Esophagus (tissue), 2 donors: ENCODE measurements at regions not wholly inside any gene's neighbourhood (a gene's known extent, or its start where the extent isn't known, plus 50 kb on each side); places are given as distances from the start of the nearest gene placed in this dataset.

ENCODE experiments used
- H3K27ac ChIP-seq, 2 donors: one replicate each; pipeline ENCODE4 v1.5.1; 2013; ENCODE audit warnings: low read depth in 2 of 2, mild to moderate bottlenecking in 2 of 2, inconsistent platforms in 1 of 2, low read length in 1 of 2, moderate library complexity in 1 of 2
- H3K27me3 ChIP-seq, 2 donors: one replicate each; pipeline ENCODE4 v1.6.1; 2013; ENCODE audit warnings: low read length in 2 of 2, control low read depth in 1 of 2, mild to moderate bottlenecking in 1 of 2; ENCODE audit not compliant: insufficient read depth in 2 of 2, control insufficient read depth in 1 of 2
- H3K36me3 ChIP-seq, 2 donors: one replicate each; pipeline ENCODE4 v1.6.1; 2013; ENCODE audit warnings: low read length in 1 of 2; ENCODE audit not compliant: control insufficient read depth in 2 of 2, insufficient read depth in 2 of 2
- H3K4me1 ChIP-seq, 2 donors: one replicate each; pipeline ENCODE4 v1.6.1; 2013; ENCODE audit warnings: low read length in 1 of 2; ENCODE audit not compliant: control insufficient read depth in 2 of 2, insufficient read depth in 2 of 2
- H3K4me3 ChIP-seq, 2 donors: one replicate each; pipeline ENCODE4 v1.5.1; 2013; ENCODE audit warnings: low read length in 2 of 2, mild to moderate bottlenecking in 2 of 2, low read depth in 1 of 2, moderate library complexity in 1 of 2
- H3K9me3 ChIP-seq, 2 donors: one replicate each; pipeline ENCODE4 v1.6.1; 2013; ENCODE audit warnings: mild to moderate bottlenecking in 2 of 2, low read depth in 1 of 2, low read length in 1 of 2, moderate library complexity in 1 of 2; ENCODE audit not compliant: control insufficient read depth in 2 of 2, insufficient read depth in 1 of 2
- WGBS, 2 donors: extraction: QIAGEN DNeasy Blood & Tissue Kit; methylation state at CpG; one replicate each; pipeline ENCODE4 v1.1.7; 2013; 5-methylcytosine and 5-hydroxymethylcytosine counted together
- donor health status: healthy with polysubstance abuse.
- donor health status: Bipolar disorder and iron deficiency.

- WGBS, 2 donors: 80 to 84% methylated on average over 2 of the region's 2 CpGs
- H3K9me3 ChIP-seq: no peaks in the 10 kb centered on the region
Measured at GRCh38 chr3:16104156-16104555, 70.3 kb upstream of the GALNT15 start.

GRCh38 chr3:16106050-16106449, 68.4 kb upstream of the GALNT15 start:
- no peaks in the 10 kb centered on the region for H3K9me3 ChIP-seq
- no peaks in the 10 kb centered on the region for H3K27me3 ChIP-seq
- no peaks in the 10 kb centered on the region for H3K4me1 ChIP-seq
- no peak overlapping the region for H3K4me3 ChIP-seq
- WGBS, 2 donors: 81 to 83% methylated on average over 1 of the region's 1 CpG
- no peak overlapping the region for H3K27ac ChIP-seq
- no peaks in the 10 kb centered on the region for H3K36me3 ChIP-seq

More at GRCh38 chr3:16104156-16104555, 70.3 kb upstream of the GALNT15 start:
- no peaks in the 10 kb centered on the region for H3K36me3 ChIP-seq
- no peaks in the 10 kb centered on the region for H3K4me1 ChIP-seq
- H3K27me3 ChIP-seq: no peaks in the 10 kb centered on the region
- H3K27ac ChIP-seq: no peak overlapping the region
- no peak overlapping the region for H3K4me3 ChIP-seq

- Histone ChIP-seq H3K27ac (no peak overlapping the region), H3K4me3 (no peak overlapping the region), H3K4me1 (no peaks in the 10 kb centered on the region), H3K27me3 (no peaks in the 10 kb centered on the region), H3K36me3 (no peaks in the 10 kb centered on the region), H3K9me3 (peaks cover 0 to 2% of the 10 kb centered on the region in 2 donors)
- 60 to 78% methylated on average over 2 of the region's 2 CpGs for WGBS, 2 donors
Measured at GRCh38 chr3:16108424-16108823, 66.1 kb upstream of the GALNT15 start.

GRCh38 chr3:16109929-16110328, 64.6 kb upstream of the GALNT15 start:
- WGBS, 2 donors: 79 to 80% methylated on average over 3 of the region's 3 CpGs
- Histone ChIP-seq H3K27ac (no peak overlapping the region), H3K4me3 (no peak overlapping the region)

GRCh38 chr3:16112910-16113504, 61.5 kb upstream of the GALNT15 start:
- H3K36me3 ChIP-seq: no peaks in the 10 kb centered on the region
- H3K27me3 ChIP-seq: no peaks in the 10 kb centered on the region
- no peak overlapping the region for H3K27ac ChIP-seq
- H3K9me3 ChIP-seq: peaks cover 0 to 2% of the 10 kb centered on the region in 2 donors
- H3K4me3 ChIP-seq: no peak overlapping the region
- WGBS, 2 donors: 71 to 79% methylated on average over 1 of the region's 1 CpG
- no peaks in the 10 kb centered on the region for H3K4me1 ChIP-seq

More at GRCh38 chr3:16109929-16110328, 64.6 kb upstream of the GALNT15 start:
- Histone ChIP-seq H3K36me3 (no peaks in the 10 kb centered on the region), H3K9me3 (peaks cover 0 to 2% of the 10 kb centered on the region in 2 donors), H3K4me1 (no peaks in the 10 kb centered on the region), H3K27me3 (no peaks in the 10 kb centered on the region)

GRCh38 chr3:16113704-16114103, 60.8 kb upstream of the GALNT15 start:
- H3K4me1 ChIP-seq: peaks cover 0 to 2% of the 10 kb centered on the region in 2 donors
- no peaks in the 10 kb centered on the region for H3K27me3 ChIP-seq
- no peak overlapping the region for H3K4me3 ChIP-seq
- 81 to 98% methylated on average over 3 of the region's 3 CpGs for WGBS, 2 donors
- no peaks in the 10 kb centered on the region for H3K36me3 ChIP-seq
- peaks cover 0 to 2% of the 10 kb centered on the region in 2 donors for H3K9me3 ChIP-seq
- no peak overlapping the region for H3K27ac ChIP-seq

- H3K9me3 ChIP-seq: peaks cover 0 to 2% of the 10 kb centered on the region in 2 donors
- no peaks in the 10 kb centered on the region for H3K27me3 ChIP-seq
- no peak overlapping the region for H3K4me3 ChIP-seq
- no peak overlapping the region for H3K27ac ChIP-seq
- WGBS, 2 donors: 73 to 86% methylated on average over 2 of the region's 2 CpGs
- peaks cover 0 to 2% of the 10 kb centered on the region in 2 donors for H3K4me1 ChIP-seq
- no peaks in the 10 kb centered on the region for H3K36me3 ChIP-seq
Measured at GRCh38 chr3:16114429-16114828, 60.1 kb upstream of the GALNT15 start.

- Histone ChIP-seq H3K27me3 (no peaks in the 10 kb centered on the region), H3K4me1 (peaks cover 0 to 2% of the 10 kb centered on the region in 2 donors), H3K9me3 (peaks cover 0 to 2% of the 10 kb centered on the region in 2 donors), H3K36me3 (no peaks in the 10 kb centered on the region), H3K27ac (no peak overlapping the region), H3K4me3 (no peak overlapping the region)
- WGBS, 2 donors: 60 to 80% methylated on average over 3 of the region's 3 CpGs
Measured at GRCh38 chr3:16114930-16115329, 59.5 kb upstream of the GALNT15 start.

- Histone ChIP-seq H3K27me3 (no peaks in the 10 kb centered on the region), H3K27ac (no peak overlapping the region), H3K9me3 (no peaks in the 10 kb centered on the region), H3K4me1 (peaks cover 0 to 2% of the 10 kb centered on the region in 2 donors), H3K4me3 (no peak overlapping the region), H3K36me3 (no peaks in the 10 kb centered on the region)
- WGBS, 2 donors: 87 to 89% methylated on average over 9 of the region's 9 CpGs
Measured at GRCh38 chr3:16118396-16118795, 56.1 kb upstream of the GALNT15 start.

- Histone ChIP-seq H3K4me1 (peaks cover 0 to 2% of the 10 kb centered on the region in 2 donors), H3K27me3 (no peaks in the 10 kb centered on the region), H3K36me3 (no peaks in the 10 kb centered on the region), H3K9me3 (no peaks in the 10 kb centered on the region), H3K27ac (no peak overlapping the region), H3K4me3 (no peak overlapping the region)
Measured at GRCh38 chr3:16119887-16120286, 54.6 kb upstream of the GALNT15 start.
